ENCODE measurements at regions not wholly inside any gene's neighbourhood (a gene's known extent, or its start where the extent isn't known, plus 50 kb on each side); places are given as distances from the start of the nearest gene placed in this dataset.
A peak's percentile ranks its signal among the peaks of the same experiment; 100 is the strongest.

GRCh38 chr3:107061466-107061865 is 315.8 kb upstream of the CCDC54 start:
- no peak for DNase-seq

- DNase-seq: no peak
Measured at GRCh38 chr3:107062310-107062709, 314.9 kb upstream of the CCDC54 start.

- no peak for DNase-seq
Measured at GRCh38 chr3:107062787-107063186, 314.5 kb upstream of the CCDC54 start.

- no peak for DNase-seq
Measured at GRCh38 chr3:107063351-107063750, 313.9 kb upstream of the CCDC54 start.

- DNase-seq: peak; percentile 80
Measured at GRCh38 chr3:107064405-107065060, 312.7 kb upstream of the CCDC54 start.

- peak; percentile 82 for DNase-seq
Measured at GRCh38 chr3:107065094-107065861, 312.0 kb upstream of the CCDC54 start.

- DNase-seq: no peak
Measured at GRCh38 chr3:107067421-107067820, 309.8 kb upstream of the CCDC54 start.

- no peak for DNase-seq
Measured at GRCh38 chr3:107068980-107069379, 308.3 kb upstream of the CCDC54 start.

- no peak for DNase-seq
Measured at GRCh38 chr3:107076946-107077345, 300.3 kb upstream of the CCDC54 start.

GRCh38 chr3:107077391-107077790 is 299.8 kb upstream of the CCDC54 start:
- no peak for DNase-seq

GRCh38 chr3:107082527-107082926 is 294.7 kb upstream of the CCDC54 start:
- no peak for DNase-seq

GRCh38 chr3:107085261-107085660 is 292.0 kb upstream of the CCDC54 start:
- no peak for DNase-seq

- DNase-seq: no peak
Measured at GRCh38 chr3:107092121-107092520, 285.1 kb upstream of the CCDC54 start.

GRCh38 chr3:107098864-107099263 is 278.4 kb upstream of the CCDC54 start:
- no peak for DNase-seq

- DNase-seq: peak; percentile 4
Measured at GRCh38 chr3:107100137-107100536, 277.1 kb upstream of the CCDC54 start.

- DNase-seq: no peak
Measured at GRCh38 chr3:107100573-107100972, 276.7 kb upstream of the CCDC54 start.

- DNase-seq: no peak
Measured at GRCh38 chr3:107103786-107104185, 273.5 kb upstream of the CCDC54 start.

- DNase-seq: no peak
Measured at GRCh38 chr3:107106316-107106715, 270.9 kb upstream of the CCDC54 start.

GRCh38 chr3:107106907-107107306 is 270.3 kb upstream of the CCDC54 start:
- no peak for DNase-seq

- DNase-seq: no peak
Measured at GRCh38 chr3:107110596-107111305, 266.5 kb upstream of the CCDC54 start.

GRCh38 chr3:107111872-107112271 is 265.4 kb upstream of the CCDC54 start:
- no peak for DNase-seq

- DNase-seq: peak; percentile 12
Measured at GRCh38 chr3:107112356-107112755, 264.9 kb upstream of the CCDC54 start.

- peak; percentile 79 for DNase-seq
Measured at GRCh38 chr3:107116251-107116650, 261.0 kb upstream of the CCDC54 start.

- no peak for DNase-seq
Measured at GRCh38 chr3:107117156-107117555, 260.1 kb upstream of the CCDC54 start.

Data from NCI-H69 (cell line).